Gastroesophageal sphincter (tissue), 3 donors: ENCODE measurements at regions not wholly inside any gene's neighbourhood (a gene's known extent, or its start where the extent isn't known, plus 50 kb on each side); places are given as distances from the start of the nearest gene placed in this dataset.

ENCODE experiments used
- CTCF ChIP-seq, 4 experiments: fragments of 200-600 bp in 2 of 4; fragments of 450-650 bp in 2 of 4; sonication (generic) in 1 of 4; IDR thresholded peaks; one replicate each; pipeline ENCODE4 v1.5.1; 2017 to 2019; ENCODE audit warnings: antibody characterized with exemption in 4 of 4, mild to moderate bottlenecking in 2 of 4, moderate library complexity in 2 of 4
- EP300 ChIP-seq: sonication (generic); formaldehyde crosslinking; IDR thresholded peaks from one replicate; pipeline ENCODE4 v1.6.1; 2017; ENCODE audit warnings: antibody characterized with exemption, mild to moderate bottlenecking
- POLR2A ChIP-seq, 2 donors: fragments of 450-650 bp; IDR thresholded peaks; one replicate each; pipeline ENCODE4 v1.6.1; 2017; ENCODE audit warnings: antibody characterized with exemption in 2 of 2, mild to moderate bottlenecking in 2 of 2, moderate library complexity in 1 of 2
- POLR2AphosphoS5 ChIP-seq: sonication (generic); formaldehyde crosslinking; IDR thresholded peaks from one replicate; pipeline ENCODE4 v1.6.1; 2017; ENCODE audit warnings: antibody characterized with exemption

GRCh38 chr12:86429824-86430223, 173.6 kb upstream of the MGAT4C start:
- TF ChIP-seq POLR2A (IDR thresholded peaks at IDR 0.05) (no peak), CTCF (IDR thresholded peaks at IDR 0.05) (no peak), EP300 (no peak), POLR2AphosphoS5 (no peak)
